Activated T-cell treated with anti-CD3 and anti-CD28 coated beads for 1 hour (primary cell): ENCODE measurements at regions not wholly inside any gene's neighbourhood (a gene's known extent, or its start where the extent isn't known, plus 50 kb on each side); places are given as distances from the start of the nearest gene placed in this dataset.
"Not testable (repeated sequence)": the region's sequence is repeated elsewhere in the genome, so short reads cannot be mapped to it uniquely, and the experiment has no call there.

ENCODE experiments used
- DNase-seq: peaks from one replicate; pipeline ENCODE4 v3.0.0-alpha.2; 2020; ENCODE audit warnings: low read depth

DNA sequence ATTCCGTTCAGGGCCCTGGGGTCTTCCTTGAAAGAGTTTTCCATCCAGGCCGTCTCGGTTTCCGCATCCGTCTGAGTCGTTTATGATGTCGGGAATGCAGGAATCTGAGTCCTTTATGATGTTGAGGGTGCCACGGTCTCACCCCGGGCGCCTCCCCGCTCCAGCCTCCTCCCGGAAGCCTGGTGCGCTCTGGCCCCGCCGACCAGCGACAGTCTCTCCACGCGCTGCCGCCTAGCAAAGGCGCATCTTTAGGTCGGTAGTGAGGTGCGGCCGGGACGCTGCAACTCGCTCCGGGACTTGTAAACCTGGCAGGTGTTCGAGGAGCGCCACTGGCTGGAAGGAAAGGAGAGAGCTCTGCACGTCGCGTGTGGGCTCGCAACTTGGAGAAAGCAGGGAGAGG lies 132.6 kb downstream of the FAM72C start:
- not testable (repeated sequence) for DNase-seq

DNA sequence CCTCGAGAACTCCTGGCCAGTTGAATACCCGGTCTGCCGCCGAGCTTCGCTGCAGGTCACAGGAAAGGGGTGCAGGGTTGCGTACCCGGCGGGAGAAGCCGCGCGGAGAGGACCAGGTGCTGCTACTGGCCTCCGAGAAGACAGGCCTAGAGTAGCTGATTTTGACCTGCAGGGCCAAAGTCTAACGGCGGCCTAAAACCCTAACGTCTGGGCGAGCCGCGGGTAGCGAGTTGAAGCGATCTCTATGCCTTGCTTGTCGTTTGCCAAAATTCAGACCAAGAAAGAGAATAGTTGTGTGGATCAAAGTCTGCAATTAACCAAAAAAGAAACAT lies 133.2 kb downstream of the FAM72C start:
- DNase-seq: not testable (repeated sequence)

DNA sequence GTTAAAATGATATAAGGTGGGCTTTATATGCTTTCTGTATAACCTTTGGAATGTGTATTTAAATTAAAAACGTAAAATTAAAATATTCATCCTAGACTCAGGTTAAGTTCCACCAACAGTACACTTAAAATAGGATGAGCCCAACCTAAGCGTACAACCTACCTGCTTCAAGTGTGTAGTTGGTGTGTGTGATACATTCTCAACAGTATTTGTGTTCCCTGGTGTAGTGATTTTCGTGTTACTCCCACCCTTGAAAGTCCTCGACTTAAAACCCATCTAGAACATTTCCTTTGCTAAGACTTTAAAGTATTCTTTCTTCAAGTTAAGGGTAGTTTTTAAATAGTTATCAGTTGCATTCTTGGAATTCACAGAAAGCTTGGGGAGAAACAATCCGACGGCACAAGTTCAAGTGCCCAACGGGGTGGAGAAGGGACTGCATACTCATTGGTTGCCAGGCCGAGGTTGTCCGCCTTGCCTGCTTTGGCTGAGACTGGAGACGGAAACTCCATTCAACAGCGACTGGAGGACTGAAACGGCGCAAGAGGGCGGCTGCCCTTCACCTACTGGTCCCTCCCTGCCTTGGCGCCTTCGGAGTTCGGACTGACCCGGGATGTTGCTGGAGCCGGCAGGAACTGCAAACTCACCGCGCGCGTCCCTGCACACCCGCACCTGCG lies 133.7 kb downstream of the FAM72C start:
- not testable (repeated sequence) for DNase-seq

DNA sequence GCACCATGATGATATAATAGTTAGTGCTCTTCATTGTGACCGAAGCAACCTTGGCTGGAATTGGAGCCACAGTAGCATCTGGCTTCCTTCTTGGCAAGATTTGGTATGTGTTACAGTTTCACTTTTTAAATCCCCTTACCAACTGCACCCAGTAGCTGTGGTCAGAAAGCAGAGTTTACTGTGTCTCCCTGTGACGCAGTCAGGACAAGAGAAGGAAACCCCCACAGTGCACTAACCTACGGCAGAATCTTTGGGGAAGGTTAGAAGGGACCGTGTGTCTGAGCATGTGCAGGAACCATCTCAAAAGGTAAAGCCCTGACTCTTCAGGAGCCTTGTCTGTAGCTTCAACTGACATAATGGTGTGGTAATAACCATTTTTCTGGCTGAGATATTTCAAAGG lies 138.4 kb downstream of the FAM72C start:
- not testable (repeated sequence) for DNase-seq

DNA sequence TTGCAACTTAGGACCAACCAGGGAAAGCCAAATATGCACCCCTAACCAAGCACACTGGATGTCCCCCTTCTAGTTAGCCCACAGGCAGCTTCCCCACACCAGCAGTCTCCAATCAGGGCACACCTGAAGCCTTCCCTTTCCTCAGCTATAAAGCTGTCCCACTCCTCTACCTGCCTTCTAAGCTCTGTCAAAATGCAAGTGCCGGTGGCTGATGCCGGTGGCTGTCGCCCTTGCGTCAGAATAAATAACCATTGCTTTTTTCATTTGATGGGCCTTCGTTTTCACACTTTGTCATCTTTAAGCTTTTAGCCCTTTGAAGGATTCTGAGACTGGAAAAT lies 139.4 kb downstream of the FAM72C start:
- not testable (repeated sequence) for DNase-seq

DNA sequence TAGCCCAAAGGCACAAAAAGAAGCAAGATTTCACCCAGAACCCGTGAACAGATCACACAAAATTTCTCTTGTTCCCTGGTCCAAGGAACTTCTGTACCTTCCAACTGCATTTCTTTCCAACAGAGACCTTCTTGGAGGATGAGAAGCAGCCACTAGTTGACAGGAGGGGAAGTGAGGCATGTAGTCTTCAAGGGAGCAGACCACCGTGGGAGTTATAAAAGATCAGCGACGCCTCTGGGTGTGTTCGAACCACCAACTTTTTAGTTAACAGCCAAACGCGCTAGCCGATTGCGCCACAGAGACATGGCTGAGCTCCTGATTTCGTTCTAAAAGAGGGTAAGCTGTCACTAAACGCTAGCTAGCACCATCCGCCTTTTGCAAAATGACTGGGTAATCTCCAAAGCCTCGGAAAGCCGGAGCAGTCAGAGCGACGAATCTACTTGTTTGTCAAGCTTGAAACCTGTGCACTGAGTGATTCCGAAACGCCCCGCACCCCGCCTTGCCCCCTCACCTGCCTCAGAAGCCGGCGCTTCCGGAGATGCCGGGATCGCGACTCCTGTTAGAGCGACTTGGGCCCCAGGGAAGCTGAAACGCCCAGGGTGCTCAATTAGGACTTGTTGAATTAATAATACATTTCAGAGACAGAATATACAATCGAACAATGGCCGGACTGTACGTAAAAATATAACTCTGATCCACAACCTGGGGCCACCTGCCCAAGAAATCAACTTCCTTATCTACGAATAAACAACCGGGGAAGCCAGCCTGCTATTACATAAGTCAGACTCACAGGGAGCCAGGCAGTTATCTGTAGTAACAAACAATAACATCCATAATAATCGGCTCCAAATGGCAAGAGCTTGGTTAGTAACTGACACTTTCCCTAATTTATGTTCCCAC lies 140.1 kb downstream of the FAM72C start:
- DNase-seq: not testable (repeated sequence)

DNA sequence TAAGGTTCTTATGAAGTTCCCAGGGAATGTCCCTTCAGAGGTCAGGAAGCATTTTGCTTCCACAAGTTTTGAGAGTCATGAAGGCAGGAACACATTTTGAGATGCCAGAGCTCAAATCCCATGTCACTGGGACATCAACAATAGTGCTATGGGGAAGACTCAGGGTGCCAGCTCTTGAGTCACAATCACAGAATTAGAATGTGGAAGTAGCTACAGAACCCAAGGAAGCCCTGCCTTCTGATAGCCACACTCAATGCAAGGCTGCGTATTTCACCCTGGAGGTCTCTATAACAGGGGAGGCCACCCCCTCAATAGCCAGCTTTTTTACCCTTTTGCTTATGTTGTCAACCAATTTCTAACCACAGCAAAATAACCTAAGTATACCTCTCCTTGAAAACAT lies 145.6 kb downstream of the FAM72C start:
- DNase-seq: not testable (repeated sequence)

DNA sequence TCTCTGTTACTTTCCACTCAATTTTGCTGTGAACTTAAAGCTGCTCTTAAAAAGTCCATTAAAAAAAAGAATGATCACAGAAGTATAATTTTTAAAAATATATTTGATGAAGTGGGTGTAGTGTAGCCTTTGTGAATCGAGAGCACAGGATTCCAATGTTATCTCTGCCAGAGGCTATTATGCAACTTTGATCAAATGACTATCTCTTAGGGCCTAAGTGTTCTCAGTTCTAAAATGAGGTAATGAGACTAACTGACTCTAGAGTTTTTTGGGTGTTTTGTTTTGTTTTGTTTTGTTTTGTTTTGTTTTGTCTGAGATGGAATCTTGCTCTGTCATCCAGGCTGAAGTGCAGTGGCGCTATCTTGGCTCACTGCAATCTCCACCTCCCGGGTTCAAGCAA lies 147.5 kb downstream of the FAM72C start:
- DNase-seq: not testable (repeated sequence)

DNA sequence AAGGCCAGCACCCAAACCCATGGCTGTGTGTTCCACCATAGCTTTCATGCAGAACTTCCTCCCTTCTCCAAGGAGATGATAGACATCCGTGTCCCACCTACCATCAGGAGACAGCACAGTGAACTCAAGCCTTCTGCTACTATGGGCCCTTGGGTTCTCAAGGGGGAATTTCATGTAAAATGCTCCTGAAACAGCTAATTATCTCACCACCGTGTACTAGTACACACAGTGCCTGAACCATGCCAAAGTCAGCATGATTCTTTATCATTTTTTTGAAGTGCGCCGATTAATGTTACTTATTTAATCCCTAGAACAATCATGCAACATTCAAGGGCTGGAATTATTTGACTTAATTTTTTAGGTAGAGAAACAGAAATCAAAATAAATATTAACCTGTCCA lies 151.7 kb downstream of the FAM72C start:
- DNase-seq: not testable (repeated sequence)

DNA sequence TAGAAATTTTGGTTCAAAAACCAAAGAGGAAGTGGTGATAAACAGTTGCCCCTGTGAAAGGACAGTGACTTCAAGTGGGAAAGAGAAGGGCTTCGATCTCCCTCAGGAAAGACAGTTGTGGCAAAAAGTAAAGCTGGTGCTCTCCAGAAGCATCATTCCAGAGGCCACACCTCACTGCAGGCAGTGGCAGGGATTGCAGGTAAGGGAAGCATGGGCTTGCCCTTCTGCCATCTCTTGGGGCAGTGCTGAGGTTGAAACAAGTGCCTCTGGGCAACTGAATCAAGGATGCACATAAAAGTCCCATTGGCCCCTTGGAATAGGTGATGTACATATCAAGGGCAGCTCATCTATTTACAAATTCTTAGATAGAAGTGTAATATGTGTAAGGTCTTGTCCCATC lies 155.4 kb downstream of the FAM72C start:
- not testable (repeated sequence) for DNase-seq

DNA sequence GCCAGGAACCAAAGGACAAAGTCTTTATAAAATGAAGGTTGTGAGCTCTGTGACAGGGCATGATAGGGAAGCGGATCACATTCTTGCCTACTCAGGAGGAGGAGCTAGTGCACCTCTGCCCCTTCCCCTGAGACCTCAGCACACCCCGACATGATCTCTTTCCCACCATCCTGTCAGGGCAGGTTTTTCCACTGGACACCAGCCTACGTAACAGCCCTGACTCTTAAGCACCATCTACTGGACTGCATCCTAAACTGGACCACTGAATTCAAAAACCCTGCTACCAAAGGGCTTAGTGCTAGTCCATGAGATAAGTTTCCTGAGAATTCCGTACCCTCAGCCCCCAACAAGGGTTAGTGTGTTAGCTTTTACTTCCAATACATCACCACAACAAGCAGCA lies 166.4 kb downstream of the FAM72C start:
- DNase-seq: not testable (repeated sequence)

DNA sequence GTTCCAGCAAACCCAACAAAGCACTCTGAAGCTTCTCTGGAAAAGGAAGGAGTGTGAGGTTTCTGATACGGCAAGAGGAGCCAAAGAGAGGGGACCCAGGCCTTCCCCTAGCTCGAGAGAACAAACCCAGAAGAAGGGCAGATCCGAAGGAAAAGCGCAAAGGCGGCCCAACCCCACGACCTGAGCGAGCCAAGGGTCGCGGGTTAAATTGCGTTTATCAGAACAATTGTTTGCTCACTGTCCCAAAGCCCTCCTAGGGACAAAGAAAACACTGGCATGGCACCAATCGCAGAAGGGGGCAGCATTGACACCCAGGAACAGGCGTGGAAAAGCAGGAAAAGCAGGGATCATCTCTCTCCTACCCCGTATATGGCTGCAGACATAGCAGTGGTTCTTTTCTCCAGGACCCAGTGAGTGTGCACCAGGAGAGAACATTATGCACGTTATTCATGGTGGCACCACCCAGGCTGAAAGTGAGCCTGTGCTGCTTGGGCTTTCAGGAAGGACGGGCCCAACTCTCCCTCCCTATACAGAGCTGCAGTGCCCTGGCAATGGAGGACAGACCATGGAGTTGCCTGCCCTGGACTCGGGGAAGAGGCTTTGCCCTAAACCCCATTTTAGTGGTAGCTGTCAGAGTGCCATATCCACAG lies 167.0 kb downstream of the FAM72C start:
- not testable (repeated sequence) for DNase-seq

DNA sequence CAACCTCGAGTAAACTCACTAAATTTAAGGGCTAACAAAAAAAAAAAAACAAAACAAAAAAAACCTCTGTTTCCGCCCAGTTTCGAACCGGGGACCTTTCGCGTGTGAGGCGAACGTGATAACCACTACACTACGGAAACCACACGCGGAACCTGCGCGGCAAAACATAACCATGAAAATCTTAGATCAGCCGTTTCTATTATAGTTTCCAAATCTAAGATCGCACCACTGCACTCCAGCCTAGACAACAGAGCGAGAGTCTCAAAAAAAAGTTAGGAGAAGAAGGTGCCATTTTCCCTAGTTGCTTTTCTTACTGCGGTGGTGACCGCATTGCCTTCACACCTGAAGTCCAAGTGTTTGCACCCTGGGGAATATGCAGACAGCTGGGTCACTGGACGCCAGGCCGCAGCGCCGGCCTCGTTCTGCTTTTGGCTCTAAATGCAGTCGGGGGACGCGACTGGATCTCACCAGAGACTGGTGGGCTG lies 167.8 kb downstream of the FAM72C start:
- DNase-seq: peak; percentile 0

DNA sequence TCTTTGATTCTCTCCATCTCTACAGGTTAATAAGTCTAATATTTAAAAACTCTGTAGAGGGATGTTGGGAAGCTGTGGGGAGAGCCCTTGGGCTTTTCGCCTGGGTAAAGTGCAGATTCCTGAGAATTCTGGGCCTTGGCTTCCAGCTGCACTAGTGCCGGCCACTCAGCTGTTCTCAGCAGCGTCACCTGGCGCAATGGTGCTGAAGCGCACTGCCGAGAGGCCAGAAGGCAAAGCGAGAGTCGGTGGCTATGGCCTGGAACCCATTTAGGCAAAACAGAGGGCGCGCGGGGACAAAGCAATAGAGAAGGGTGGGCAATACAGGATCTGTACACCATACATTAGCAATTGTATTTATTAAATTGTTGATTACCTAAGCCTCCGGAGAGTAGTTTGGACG lies 168.7 kb downstream of the FAM72C start:
- DNase-seq: not testable (repeated sequence)

DNA sequence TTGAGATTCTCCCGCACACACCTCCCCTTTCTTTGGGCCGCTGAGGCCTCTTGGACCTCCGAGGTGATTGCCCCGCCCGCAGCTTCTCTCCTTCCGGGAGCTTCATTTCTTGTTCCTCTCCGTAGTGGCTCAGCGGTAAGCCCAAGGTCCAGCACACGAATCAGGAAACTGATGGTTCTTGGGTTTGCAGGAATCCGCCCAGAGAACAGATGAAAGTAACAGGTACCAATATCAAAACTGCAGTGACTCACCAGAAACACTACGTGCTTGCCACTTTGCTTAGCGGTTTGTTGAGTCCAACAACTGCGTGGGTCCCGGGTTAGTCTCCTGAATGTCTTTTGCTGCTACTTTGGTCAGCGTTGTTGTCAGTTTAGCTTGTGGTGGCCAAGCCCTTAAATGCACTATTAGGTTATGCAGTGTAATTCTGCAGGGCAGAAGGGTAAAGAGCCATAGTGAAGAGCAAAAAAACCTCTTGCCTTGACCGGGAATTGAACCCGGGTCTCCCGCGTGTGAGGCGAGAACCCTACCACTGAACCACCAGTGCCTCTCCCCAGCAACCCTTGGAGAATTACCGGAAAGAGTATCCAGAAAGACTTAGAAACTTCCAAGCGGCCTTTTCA lies 172.1 kb downstream of the FAM72C start:
- DNase-seq: not testable (repeated sequence)

DNA sequence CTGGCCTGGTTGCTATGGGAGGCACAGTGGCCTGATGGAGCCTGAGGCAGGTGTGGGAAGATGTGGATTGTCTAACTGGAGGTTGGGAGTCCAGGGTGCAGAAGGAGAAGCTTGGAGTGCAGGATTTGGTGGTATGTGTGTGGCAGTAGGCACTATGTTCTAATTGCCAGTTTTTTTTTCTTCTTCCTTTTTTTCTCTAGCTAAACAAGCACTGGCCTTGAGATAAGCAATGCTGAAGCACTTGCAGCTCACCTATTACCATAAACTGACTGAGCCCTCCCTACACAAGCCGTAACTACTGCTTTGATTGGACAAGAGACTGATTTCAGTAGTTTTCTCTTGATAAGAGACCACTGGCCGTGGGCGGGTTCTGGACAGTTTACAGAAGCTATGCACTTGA lies 175.4 kb downstream of the FAM72C start:
- not testable (repeated sequence) for DNase-seq

DNA sequence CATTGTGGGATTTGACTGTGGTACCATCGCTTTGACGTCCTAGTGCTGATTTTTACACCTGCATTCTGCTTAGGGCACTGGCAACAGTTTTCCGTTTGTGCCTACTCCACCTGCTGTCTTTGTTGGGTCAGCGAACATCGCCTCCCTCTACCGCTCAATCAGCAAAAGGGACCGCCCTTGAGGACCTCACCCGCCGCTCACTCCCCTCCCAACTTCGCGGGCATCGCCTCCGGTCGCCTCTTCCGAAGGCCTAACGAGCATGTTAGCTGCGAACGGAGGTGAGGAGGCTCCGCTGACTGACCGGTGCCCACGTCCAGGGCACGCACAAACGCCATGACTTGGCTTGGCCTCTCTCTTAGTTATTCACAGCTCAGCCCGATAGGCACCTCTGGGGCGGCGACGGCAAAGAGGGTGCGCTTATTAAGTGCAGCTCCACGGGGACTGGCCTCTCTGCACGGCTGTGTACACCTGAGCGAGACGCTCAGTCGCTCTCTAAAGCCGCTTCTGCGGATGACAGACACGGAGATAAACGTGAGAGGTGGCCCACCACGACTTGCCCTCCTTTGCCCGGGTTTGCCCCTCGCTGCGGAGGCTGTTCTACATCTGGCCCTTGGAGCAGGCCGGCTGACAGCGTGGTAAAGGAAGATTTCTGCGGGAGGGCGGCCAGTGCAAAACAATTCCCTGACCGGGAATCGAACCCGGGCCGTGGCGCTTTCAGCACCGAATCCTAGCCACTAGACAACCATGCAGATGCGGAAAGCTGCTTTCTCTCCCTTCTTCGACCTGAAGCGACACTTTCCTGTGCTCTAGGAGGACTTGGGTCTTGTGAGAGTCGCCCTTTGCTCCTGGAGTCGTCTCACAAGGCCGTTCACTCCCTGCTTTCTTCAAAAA lies 179.5 kb downstream of the FAM72C start:
- DNase-seq: not testable (repeated sequence)

DNA sequence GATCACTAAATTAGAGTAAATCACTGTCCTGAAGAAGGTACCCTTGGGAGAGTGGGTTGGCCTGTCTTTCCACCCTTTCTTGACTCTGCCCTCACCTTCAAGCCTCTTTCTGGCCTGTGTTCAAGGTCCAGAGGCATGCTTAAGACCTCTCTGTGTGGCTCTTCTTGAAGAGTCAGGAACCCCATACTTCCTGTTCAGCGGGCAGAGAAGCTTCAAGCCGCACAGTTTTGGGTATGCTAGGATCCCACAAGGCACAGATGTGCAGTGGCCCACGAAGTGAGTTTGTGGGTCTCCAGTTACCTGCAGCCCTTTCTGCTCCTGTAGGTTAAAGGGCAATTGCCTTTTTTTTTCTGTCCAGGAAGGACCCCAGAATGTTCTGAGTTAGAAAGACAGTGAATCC lies 185.4 kb downstream of the FAM72C start:
- not testable (repeated sequence) for DNase-seq

DNA sequence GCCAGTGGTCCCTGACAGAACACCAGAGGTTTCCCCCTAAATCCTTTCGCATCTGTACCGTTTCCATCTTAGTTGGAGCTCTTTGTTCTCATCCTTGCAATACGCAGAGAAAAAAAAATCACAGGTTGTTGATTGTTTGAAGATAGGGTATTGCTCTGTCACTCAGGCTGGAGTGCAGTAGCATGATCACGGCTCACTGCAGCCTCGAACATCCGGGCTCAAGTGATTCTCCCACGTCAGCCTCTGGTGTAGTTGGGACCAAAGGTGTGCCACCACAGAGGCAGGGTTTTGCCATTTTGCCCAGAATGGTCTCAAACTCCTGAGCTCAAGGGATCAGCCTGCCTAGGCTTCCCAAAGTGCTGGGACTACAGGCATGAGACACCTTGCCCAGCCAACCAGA lies 185.9 kb downstream of the FAM72C start:
- not testable (repeated sequence) for DNase-seq

DNA sequence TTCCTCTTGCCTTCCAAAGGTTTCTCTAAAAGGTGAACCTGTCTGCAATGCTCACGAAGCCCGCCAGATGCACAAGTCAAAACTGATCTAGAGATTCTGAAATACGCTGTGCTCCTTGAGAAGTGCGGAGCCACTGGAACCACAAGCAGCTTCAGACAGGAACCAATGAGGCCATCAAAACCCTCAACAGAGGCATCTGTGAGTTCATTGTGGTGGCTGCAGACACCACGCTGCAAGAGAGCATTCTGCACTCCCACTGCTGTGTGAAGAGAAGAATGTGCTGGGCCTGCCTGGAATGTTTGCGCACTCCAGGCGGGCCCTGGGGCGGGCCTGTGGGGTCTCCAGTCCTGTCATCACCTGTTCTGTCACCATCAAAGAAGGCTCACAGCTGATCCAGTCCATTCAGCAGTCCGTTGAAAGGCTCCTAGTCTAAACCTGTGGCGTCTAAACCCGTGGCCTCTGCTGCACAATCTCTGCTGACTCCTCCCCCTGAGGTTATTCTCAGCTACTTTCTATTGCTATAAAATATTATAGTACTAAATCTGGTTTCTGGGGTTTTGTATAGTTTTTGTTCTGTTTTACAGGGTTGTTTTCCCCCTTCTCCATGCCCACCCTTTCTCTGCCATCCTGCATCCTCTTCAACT lies 187.4 kb downstream of the FAM72C start:
- DNase-seq: not testable (repeated sequence)

DNA sequence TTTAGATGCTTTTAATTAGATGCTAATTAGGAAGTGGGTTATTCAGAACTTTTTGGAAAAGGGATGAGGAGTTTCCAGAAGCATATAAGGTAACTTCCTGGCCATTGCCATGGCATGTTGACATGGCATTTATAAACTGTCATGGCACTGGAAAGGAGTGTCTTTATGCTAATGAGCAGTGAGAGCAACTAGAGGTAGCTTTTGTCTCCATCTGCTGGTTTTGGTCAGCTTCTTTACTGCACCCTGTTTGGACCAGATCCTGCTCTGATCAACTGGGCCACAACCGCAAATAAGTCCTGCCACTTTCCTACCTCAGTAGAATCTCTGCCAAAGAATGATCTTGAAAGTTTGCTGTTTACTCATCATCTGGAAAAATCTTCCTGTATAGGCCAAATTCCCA lies 193.6 kb downstream of the FAM72C start:
- not testable (repeated sequence) for DNase-seq
